Natural killer cell treated with Interleukin-12 subunit alpha and Interleukin-12 subunit beta and Interleukin-15 and Interleukin-18, amount 100 ng/mL, for 72 hours (primary cell): ENCODE measurements at regions not wholly inside any gene's neighbourhood (a gene's known extent, or its start where the extent isn't known, plus 50 kb on each side); places are given as distances from the start of the nearest gene placed in this dataset.

Source experiments
- ATAC-seq, 2 donors: fragments of 150-1000 bp; cut with Tn5 transposase in 1 of 2; sonication (Bioruptor Pico), chemical (Tn5 transposase) in 1 of 2; 2 replicates each; pipeline ENCODE4 v1.10.0; 2021
- DNase-seq: peaks from one replicate; pipeline ENCODE4 v3.0.0; 2022; ENCODE audit warnings: low spot score
- H3K27ac Mint-ChIP-seq, 2 donors: 1 replicate in 1 of 2; 2 replicates in 1 of 2; pipeline ENCODE4 v1.8.0; 2022; ENCODE audit warnings: mixed read lengths in 2 of 2, mild to moderate bottlenecking in 1 of 2, moderate library complexity in 1 of 2
- H3K27me3 Mint-ChIP-seq, 2 donors: 1 replicate in 1 of 2; 2 replicates in 1 of 2; pipeline ENCODE4 v1.8.0; 2022; ENCODE audit warnings: mixed read lengths in 2 of 2
- H3K36me3 Mint-ChIP-seq: one replicate; pipeline ENCODE4 v1.8.0; 2022; ENCODE audit warnings: mixed read lengths
- H3K4me1 Mint-ChIP-seq, 2 donors: 1 replicate in 1 of 2; 2 replicates in 1 of 2; pipeline ENCODE4 v1.8.0; 2022; ENCODE audit warnings: low read depth in 2 of 2, mixed read lengths in 2 of 2, mild to moderate bottlenecking in 1 of 2
- H3K4me3 Mint-ChIP-seq: one replicate; pipeline ENCODE4 v1.8.0; 2022; ENCODE audit warnings: mixed read lengths
- H3K9me3 Mint-ChIP-seq: 2 replicates; pipeline ENCODE4 v1.8.0; 2022; ENCODE audit warnings: mixed read lengths

- Mint-ChIP-seq H3K36me3 (no peaks in the 10 kb centered on the region), H3K27me3 (peaks cover 0 to under 1% of the 10 kb centered on the region in 2 donors), H3K4me3 (no peak overlapping the region), H3K27ac (no peak overlapping the region), H3K4me1 (peaks cover 0 to 4% of the 10 kb centered on the region in 2 donors), H3K9me3 (no peaks in the 10 kb centered on the region)
- no peak for DNase-seq
- ATAC-seq = no peak
Measured at GRCh38 chr1:30129421-30130055, 593.8 kb downstream of the MATN1 start.

- Mint-ChIP-seq H3K27ac (no peak overlapping the region), H3K4me3 (no peak overlapping the region), H3K36me3 (no peaks in the 10 kb centered on the region), H3K4me1 (peaks cover 0 to 4% of the 10 kb centered on the region in 2 donors), H3K9me3 (no peaks in the 10 kb centered on the region), H3K27me3 (no peaks in the 10 kb centered on the region)
- DNase-seq (no peak), ATAC-seq (no peak)
Measured at GRCh38 chr1:30129001-30129408, 594.4 kb downstream of the MATN1 start.

GRCh38 chr1:30126848-30127247, 596.5 kb downstream of the MATN1 start:
- no peak for ATAC-seq
- H3K27me3 Mint-ChIP-seq = peaks cover 0 to 3% of the 10 kb centered on the region in 2 donors
- H3K27ac Mint-ChIP-seq = no peak overlapping the region
- H3K4me3 Mint-ChIP-seq = no peak overlapping the region
- H3K36me3 Mint-ChIP-seq = no peaks in the 10 kb centered on the region
- no peaks in the 10 kb centered on the region for H3K9me3 Mint-ChIP-seq
- peaks cover 0 to 4% of the 10 kb centered on the region in 2 donors for H3K4me1 Mint-ChIP-seq
- DNase-seq = no peak

GRCh38 chr1:30125821-30126170, 597.6 kb downstream of the MATN1 start:
- no peaks in the 10 kb centered on the region for H3K36me3 Mint-ChIP-seq
- peaks cover 0 to 4% of the 10 kb centered on the region in 2 donors for H3K4me1 Mint-ChIP-seq
- no peak overlapping the region for H3K27ac Mint-ChIP-seq
- peaks cover 0 to 3% of the 10 kb centered on the region in 2 donors for H3K27me3 Mint-ChIP-seq
- H3K9me3 Mint-ChIP-seq = no peaks in the 10 kb centered on the region
- H3K4me3 Mint-ChIP-seq = no peak overlapping the region
- DNase-seq = no peak
- no peak for ATAC-seq

GRCh38 chr1:30125021-30125820, 598.2 kb downstream of the MATN1 start:
- Mint-ChIP-seq H3K9me3 (no peaks in the 10 kb centered on the region), H3K4me3 (no peak overlapping the region), H3K27me3 (peaks cover 0 to 3% of the 10 kb centered on the region in 2 donors), H3K36me3 (no peaks in the 10 kb centered on the region), H3K4me1 (no peaks in the 10 kb centered on the region), H3K27ac (no peak overlapping the region)
- DNase-seq (no peak), ATAC-seq (no peak)

- ATAC-seq (no peak), DNase-seq (no peak)
- Mint-ChIP-seq H3K4me3 (no peak overlapping the region), H3K27me3 (peaks cover 0 to 3% of the 10 kb centered on the region in 2 donors), H3K4me1 (no peaks in the 10 kb centered on the region), H3K36me3 (no peaks in the 10 kb centered on the region), H3K9me3 (no peaks in the 10 kb centered on the region), H3K27ac (no peak overlapping the region)
Measured at GRCh38 chr1:30123896-30124295, 599.5 kb downstream of the MATN1 start.

GRCh38 chr1:30123036-30123435, 600.3 kb downstream of the MATN1 start:
- H3K4me3 Mint-ChIP-seq = no peak overlapping the region
- no peaks in the 10 kb centered on the region for H3K4me1 Mint-ChIP-seq
- no peak for ATAC-seq
- no peak overlapping the region for H3K27ac Mint-ChIP-seq
- H3K9me3 Mint-ChIP-seq = no peaks in the 10 kb centered on the region
- H3K27me3 Mint-ChIP-seq = peaks cover 0 to 3% of the 10 kb centered on the region in 2 donors
- H3K36me3 Mint-ChIP-seq = no peaks in the 10 kb centered on the region
- DNase-seq = no peak

- Mint-ChIP-seq H3K27ac (no peak overlapping the region), H3K4me1 (no peaks in the 10 kb centered on the region), H3K9me3 (no peaks in the 10 kb centered on the region), H3K36me3 (no peaks in the 10 kb centered on the region), H3K27me3 (peaks cover 0 to 3% of the 10 kb centered on the region in 2 donors), H3K4me3 (no peak overlapping the region)
- ATAC-seq (no peak), DNase-seq (no peak)
Measured at GRCh38 chr1:30120245-30121000, 603.0 kb downstream of the MATN1 start.

- H3K36me3 Mint-ChIP-seq = no peaks in the 10 kb centered on the region
- no peak overlapping the region for H3K4me3 Mint-ChIP-seq
- peaks cover 4 to 7% of the 10 kb centered on the region in 2 donors for H3K27me3 Mint-ChIP-seq
- no peaks in the 10 kb centered on the region for H3K9me3 Mint-ChIP-seq
- no peaks in the 10 kb centered on the region for H3K4me1 Mint-ChIP-seq
- ATAC-seq = no peak
- DNase-seq = no peak
- no peak overlapping the region for H3K27ac Mint-ChIP-seq
Measured at GRCh38 chr1:30117685-30118084, 605.7 kb downstream of the MATN1 start.

GRCh38 chr1:30111431-30111830, 612.0 kb downstream of the MATN1 start:
- DNase-seq (no peak), ATAC-seq (peak in 1 of 2 donors; percentile 50)
- Mint-ChIP-seq H3K4me1 (peaks cover 0 to 12% of the 10 kb centered on the region in 2 donors), H3K27ac (no peak overlapping the region), H3K36me3 (no peaks in the 10 kb centered on the region), H3K4me3 (no peak overlapping the region), H3K27me3 (peaks cover 27 to 41% of the 10 kb centered on the region in 2 donors), H3K9me3 (no peaks in the 10 kb centered on the region)

- Mint-ChIP-seq H3K9me3 (no peaks in the 10 kb centered on the region), H3K4me3 (no peak overlapping the region), H3K36me3 (no peaks in the 10 kb centered on the region), H3K27me3 (peaks cover 27 to 41% of the 10 kb centered on the region in 2 donors), H3K4me1 (peaks cover 0 to 12% of the 10 kb centered on the region in 2 donors), H3K27ac (no peak overlapping the region)
- no peak for ATAC-seq
- DNase-seq = no peak
Measured at GRCh38 chr1:30110846-30111245, 612.5 kb downstream of the MATN1 start.

- Mint-ChIP-seq H3K9me3 (no peaks in the 10 kb centered on the region), H3K27me3 (peaks cover 27 to 41% of the 10 kb centered on the region in 2 donors), H3K27ac (no peak overlapping the region), H3K4me1 (peaks cover 0 to 12% of the 10 kb centered on the region in 2 donors), H3K36me3 (no peaks in the 10 kb centered on the region), H3K4me3 (no peak overlapping the region)
- no peak for ATAC-seq
- DNase-seq = no peak
Measured at GRCh38 chr1:30109853-30110252, 613.5 kb downstream of the MATN1 start.

GRCh38 chr1:30108186-30108585, 615.2 kb downstream of the MATN1 start:
- Mint-ChIP-seq H3K27me3 (peaks cover 22 to 34% of the 10 kb centered on the region in 2 donors), H3K9me3 (no peaks in the 10 kb centered on the region), H3K36me3 (no peaks in the 10 kb centered on the region), H3K4me3 (no peak overlapping the region), H3K4me1 (peaks cover 0 to 12% of the 10 kb centered on the region in 2 donors), H3K27ac (no peak overlapping the region)
- no peak for DNase-seq
- ATAC-seq = no peak

GRCh38 chr1:30106125-30106524, 617.3 kb downstream of the MATN1 start:
- peaks cover 19 to 32% of the 10 kb centered on the region in 2 donors for H3K27me3 Mint-ChIP-seq
- no peaks in the 10 kb centered on the region for H3K36me3 Mint-ChIP-seq
- no peaks in the 10 kb centered on the region for H3K9me3 Mint-ChIP-seq
- H3K4me3 Mint-ChIP-seq = no peak overlapping the region
- H3K4me1 Mint-ChIP-seq = peaks cover 0 to 12% of the 10 kb centered on the region in 2 donors
- ATAC-seq (no peak), DNase-seq (no peak)
- no peak overlapping the region for H3K27ac Mint-ChIP-seq
